IMR-90 (cell line): ENCODE measurements at regions not wholly inside any gene's neighbourhood (a gene's known extent, or its start where the extent isn't known, plus 50 kb on each side); places are given as distances from the start of the nearest gene placed in this dataset.

ENCODE experiments used
- ATAC-seq: fragments of 200-7000 bp; cut with Tn5 transposase; 2 replicates; pipeline ENCODE4 v1.9.1; 2020; ENCODE audit warnings: low read depth, mild to moderate bottlenecking, moderate library complexity
- BruUV-seq: library from RNA; stranded (reverse); fragments of 400-500 nt; replicated peaks from 2 replicates; lab custom pipeline; 2021; lab: Mats Ljungman, UMichigan
- CTCF ChIA-PET: fragments of 300-600 bp; formaldehyde crosslinking; extraction: SDS; loops from one replicate; lab custom pipeline; 2021; ENCODE audit warnings: antibody characterized with exemption; lab: Yijun Ruan, JAX
- POLR2A ChIA-PET: fragments of 300-600 bp; sonication (Branson Sonifier 250); formaldehyde crosslinking; loops from one replicate; lab custom pipeline; 2022; ENCODE audit warnings: antibody characterized with exemption; ENCODE audit not compliant: unreplicated experiment; lab: Charles Lee
- DNase-seq: peaks from one replicate; pipeline ENCODE4 v3.0.0; 2013
- H2AFZ ChIP-seq: replicated peaks from 2 replicates; pipeline ENCODE3; 2013; ENCODE audit warnings: low read length, mild to moderate bottlenecking; ENCODE audit not compliant: poor library complexity
- H2AK5ac ChIP-seq: 2 replicates; pipeline ENCODE4 v1.6.1; 2013; ENCODE audit warnings: low read depth, low read length, inconsistent platforms
- H2AK9ac ChIP-seq: replicated peaks from 2 replicates; pipeline ENCODE3; 2013; ENCODE audit warnings: mild to moderate bottlenecking, low read depth, low read length, moderate library complexity; ENCODE audit not compliant: poor library complexity
- H2BK120ac ChIP-seq: 2 replicates; pipeline ENCODE4 v1.6.1; 2013; ENCODE audit warnings: low read depth, low read length, inconsistent platforms
- H2BK15ac ChIP-seq: 3 replicates; pipeline ENCODE4 v1.6.1; 2013; ENCODE audit warnings: low read depth, low read length, inconsistent platforms
- H2BK20ac ChIP-seq: 2 replicates; pipeline ENCODE4 v1.6.1; 2013; ENCODE audit warnings: low read depth, mild to moderate bottlenecking, inconsistent platforms, low read length, moderate library complexity
- H2BK5ac ChIP-seq: 2 replicates; pipeline ENCODE4 v1.6.1; 2013; ENCODE audit warnings: mild to moderate bottlenecking, low read depth, low read length, inconsistent platforms; ENCODE audit not compliant: poor library complexity, severe bottlenecking
- H3K14ac ChIP-seq: replicated peaks from 2 replicates; pipeline ENCODE4 v1.6.1; 2013; ENCODE audit warnings: low read depth, low read length, inconsistent platforms
- H3K18ac ChIP-seq: 2 replicates; pipeline ENCODE4 v1.6.1; 2013; ENCODE audit warnings: low read depth, low read length, control low read depth
- H3K23ac ChIP-seq: 2 replicates; pipeline ENCODE4 v1.6.1; 2013; ENCODE audit warnings: low read depth, low read length, inconsistent platforms
- H3K27ac ChIP-seq: 2 replicates; pipeline ENCODE4 v1.5.1; 2013; ENCODE audit warnings: mild to moderate bottlenecking, control low read depth, low read length; ENCODE audit not compliant: insufficient read depth
- H3K27me3 ChIP-seq: 2 replicates; pipeline ENCODE4 v1.6.1; 2013; ENCODE audit warnings: low read length; ENCODE audit not compliant: control insufficient read depth, insufficient read depth
- H3K36me3 ChIP-seq: 2 replicates; pipeline ENCODE4 v1.6.1; 2013; ENCODE audit warnings: low read length, mixed read lengths; ENCODE audit not compliant: control insufficient read depth, insufficient read depth
- H3K4ac ChIP-seq: 2 replicates; pipeline ENCODE4 v1.6.1; 2013; ENCODE audit warnings: low read depth, low read length, inconsistent platforms
- H3K4me1 ChIP-seq: 2 replicates; pipeline ENCODE4 v1.6.1; 2013; ENCODE audit warnings: low read length, mixed read lengths; ENCODE audit not compliant: control insufficient read depth, insufficient read depth
- H3K4me2 ChIP-seq: 2 replicates; pipeline ENCODE4 v1.6.1; 2013; ENCODE audit warnings: low read depth, mild to moderate bottlenecking, control low read depth, low read length, moderate library complexity
- H3K4me3 ChIP-seq: 2 replicates; pipeline ENCODE4 v1.5.1; 2013; ENCODE audit warnings: low read depth, mild to moderate bottlenecking, control low read depth, low read length, moderate library complexity; ENCODE audit not compliant: insufficient read depth
- H3K56ac ChIP-seq: 2 replicates; pipeline ENCODE4 v1.6.1; 2013; ENCODE audit warnings: low read length, inconsistent platforms; ENCODE audit not compliant: insufficient read depth; ENCODE audit errors: extremely low read depth
- H3K79me1 ChIP-seq, 2 experiments: 2 replicates each; pipeline ENCODE4 v1.6.1; 2013; ENCODE audit warnings: low read length in 2 of 2, inconsistent platforms in 1 of 2, low read depth in 1 of 2
- H3K9ac ChIP-seq: 2 replicates; pipeline ENCODE4 v1.6.1; 2013; ENCODE audit warnings: low read depth, low read length, control low read depth
- H3K9me1 ChIP-seq: 2 replicates; pipeline ENCODE4 v1.6.1; 2013; ENCODE audit warnings: low read length, inconsistent platforms; ENCODE audit not compliant: insufficient read depth
- H3K9me3 ChIP-seq: 2 replicates; pipeline ENCODE4 v1.6.1; 2013; ENCODE audit warnings: low read length; ENCODE audit not compliant: control insufficient read depth, insufficient read depth
- H4K20me1 ChIP-seq: 2 replicates; pipeline ENCODE4 v1.6.1; 2013; ENCODE audit warnings: low read length, inconsistent platforms; ENCODE audit not compliant: insufficient read depth
- H4K5ac ChIP-seq: 2 replicates; pipeline ENCODE4 v1.6.1; 2013; ENCODE audit warnings: mild to moderate bottlenecking, low read depth, low read length, control low read depth
- H4K8ac ChIP-seq, 2 experiments: 2 replicates each; pipeline ENCODE4 v1.6.1; 2013; ENCODE audit warnings: low read depth in 2 of 2, low read length in 2 of 2, control low read depth in 1 of 2, inconsistent platforms in 1 of 2
- H4K91ac ChIP-seq: 2 replicates; pipeline ENCODE4 v1.6.1; 2013; ENCODE audit warnings: low read depth, low read length, inconsistent platforms; ENCODE audit not compliant: insufficient read depth
- BHLHE40 ChIP-seq: fragments of 150-350 bp; IDR thresholded peaks from 2 replicates; pipeline ENCODE4 v1.6.1; 2016; ENCODE audit warnings: mild to moderate bottlenecking, low read depth, low read length
- CEBPB ChIP-seq: IDR thresholded peaks from 2 replicates; pipeline ENCODE4 v1.6.1; 2012; ENCODE audit warnings: low read depth, low read length, improper control_type of control experiment
- CHD1 ChIP-seq: IDR thresholded peaks from 2 replicates; pipeline ENCODE4 v1.6.1; 2012; ENCODE audit warnings: low read depth, low read length, improper control_type of control experiment
- FOS ChIP-seq: fragments of 150-350 bp; IDR thresholded peaks from 2 replicates; pipeline ENCODE4 v1.6.1; 2016; ENCODE audit warnings: low read depth, low read length
- MAFK ChIP-seq: IDR thresholded peaks from 2 replicates; pipeline ENCODE4 v1.6.1; 2012; ENCODE audit warnings: low read depth, low read length, improper control_type of control experiment
- MAZ ChIP-seq: IDR thresholded peaks from 2 replicates; pipeline ENCODE4 v1.6.1; 2012; ENCODE audit warnings: low read depth, mild to moderate bottlenecking, low read length, improper control_type of control experiment, moderate library complexity, borderline replicate concordance
- MXI1 ChIP-seq: IDR thresholded peaks from 2 replicates; pipeline ENCODE4 v1.6.1; 2012; ENCODE audit warnings: low read depth, mild to moderate bottlenecking, low read length, moderate library complexity, borderline replicate concordance
- NFE2L2 ChIP-seq: fragments of 150-350 bp; IDR thresholded peaks from 2 replicates; pipeline ENCODE4 v1.6.1; 2016; ENCODE audit warnings: low read depth, mild to moderate bottlenecking, low read length
- POLR2A ChIP-seq: IDR thresholded peaks from 2 replicates; pipeline ENCODE4 v1.6.1; 2012; ENCODE audit warnings: mild to moderate bottlenecking, low read depth, low read length
- RAD21 ChIP-seq: IDR thresholded peaks from 2 replicates; pipeline ENCODE4 v1.6.1; 2012; ENCODE audit warnings: low read length, improper control_type of control experiment
- RFX5 ChIP-seq: IDR thresholded peaks from 2 replicates; pipeline ENCODE4 v1.8.0; 2012; ENCODE audit warnings: low read depth, mild to moderate bottlenecking, low read length, moderate library complexity
- SMC3 ChIP-seq: fragments of 150-350 bp; IDR thresholded peaks from 2 replicates; pipeline ENCODE4 v1.6.1; 2016; ENCODE audit warnings: low read depth, mild to moderate bottlenecking, antibody characterized with exemption, low read length, moderate library complexity
- WGBS, 2 experiments: methylation state at CpG; one replicate each; pipeline versions ENCODE4 v1.1.5 to v1.1.7; 2013; ENCODE audit warnings: missing lambda C conversion rate in 2 of 2; ENCODE audit not compliant: insufficient read length in 1 of 2; ENCODE audit errors: extremely low coverage in 2 of 2; 5-methylcytosine and 5-hydroxymethylcytosine counted together
- dilution Hi-C: fragments of 300-500 bp; cut with HindIII; formaldehyde crosslinking; loops from one replicate; pipeline ENCODE4 v1.14.3; 2018; ENCODE audit warnings: low sequenced_read_pairs; ENCODE audit not compliant: unreplicated experiment
- in situ Hi-C: fragments of 300-500 bp; cut with MboI; formaldehyde crosslinking; loops from 3 replicates; pipeline ENCODE4 v1.14.3; 2019; ENCODE audit warnings: low sequenced_read_pairs, inconsistent platforms, mixed read lengths
- intact Hi-C: fragments of 100-400 bp; cut with micrococcal nuclease; formaldehyde crosslinking; loops from 2 replicates; pipeline ENCODE4 v1.10.0; 2022
- TF ChIP-seq, protein P1 (sequence below): fragments of 150-350 bp; IDR thresholded peaks from 2 replicates; pipeline ENCODE4 v1.6.1; 2017; ENCODE audit warnings: mild to moderate bottlenecking, antibody characterized with exemption, low read length, low read depth
- TF ChIP-seq, protein P2 (sequence below): conservative IDR thresholded peaks from 2 replicates; pipeline ENCODE4 v1.5.1; 2012; ENCODE audit warnings: mild to moderate bottlenecking, low read depth, low read length, improper control_type of control experiment

DNA sequence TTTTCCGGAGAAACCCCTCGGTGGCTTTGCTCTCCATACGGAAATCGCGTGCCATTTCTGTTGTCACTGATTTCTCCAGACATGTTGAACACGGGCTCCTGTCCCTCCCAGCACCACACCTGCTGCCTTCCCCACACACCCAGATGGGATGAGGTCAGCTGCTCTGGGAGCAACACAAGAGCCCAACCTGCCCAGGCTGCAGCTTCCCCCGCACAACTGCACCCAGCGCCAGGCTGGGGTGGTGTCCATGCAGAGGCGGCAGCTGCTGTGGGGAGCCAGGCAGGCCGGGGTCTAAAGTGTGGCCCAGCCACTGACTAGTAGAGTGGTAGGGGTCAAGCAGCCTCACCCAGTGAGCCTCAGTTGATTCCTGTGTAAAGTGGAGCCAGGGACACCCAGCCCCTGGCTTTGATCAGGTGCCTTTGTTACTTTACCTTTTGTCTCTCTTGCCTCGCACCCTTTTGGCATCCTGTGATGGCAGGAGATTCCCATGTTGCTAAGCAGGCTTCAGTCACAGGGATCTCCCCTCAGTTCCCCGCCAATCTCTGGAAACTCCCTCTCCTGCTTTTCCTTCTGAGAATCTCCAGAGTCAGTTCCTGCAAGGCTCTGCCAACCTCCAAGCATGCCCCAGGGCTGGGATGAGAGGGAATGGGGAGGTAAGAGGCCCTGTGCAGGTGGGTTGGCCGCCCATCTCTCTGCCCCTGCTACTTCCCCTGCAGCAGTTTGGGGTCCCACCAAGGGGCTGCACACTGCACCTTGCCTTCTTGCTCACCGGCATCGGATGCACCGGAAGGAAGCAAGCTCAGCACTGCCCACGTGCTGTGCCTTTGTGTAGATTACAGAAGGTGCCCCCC is 91.8 kb upstream of the ALDH1A3 start (continued):
- TF ChIP-seq, protein P1, sequence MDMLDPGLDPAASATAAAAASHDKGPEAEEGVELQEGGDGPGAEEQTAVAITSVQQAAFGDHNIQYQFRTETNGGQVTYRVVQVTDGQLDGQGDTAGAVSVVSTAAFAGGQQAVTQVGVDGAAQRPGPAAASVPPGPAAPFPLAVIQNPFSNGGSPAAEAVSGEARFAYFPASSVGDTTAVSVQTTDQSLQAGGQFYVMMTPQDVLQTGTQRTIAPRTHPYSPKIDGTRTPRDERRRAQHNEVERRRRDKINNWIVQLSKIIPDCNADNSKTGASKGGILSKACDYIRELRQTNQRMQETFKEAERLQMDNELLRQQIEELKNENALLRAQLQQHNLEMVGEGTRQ = no peak

DNA sequence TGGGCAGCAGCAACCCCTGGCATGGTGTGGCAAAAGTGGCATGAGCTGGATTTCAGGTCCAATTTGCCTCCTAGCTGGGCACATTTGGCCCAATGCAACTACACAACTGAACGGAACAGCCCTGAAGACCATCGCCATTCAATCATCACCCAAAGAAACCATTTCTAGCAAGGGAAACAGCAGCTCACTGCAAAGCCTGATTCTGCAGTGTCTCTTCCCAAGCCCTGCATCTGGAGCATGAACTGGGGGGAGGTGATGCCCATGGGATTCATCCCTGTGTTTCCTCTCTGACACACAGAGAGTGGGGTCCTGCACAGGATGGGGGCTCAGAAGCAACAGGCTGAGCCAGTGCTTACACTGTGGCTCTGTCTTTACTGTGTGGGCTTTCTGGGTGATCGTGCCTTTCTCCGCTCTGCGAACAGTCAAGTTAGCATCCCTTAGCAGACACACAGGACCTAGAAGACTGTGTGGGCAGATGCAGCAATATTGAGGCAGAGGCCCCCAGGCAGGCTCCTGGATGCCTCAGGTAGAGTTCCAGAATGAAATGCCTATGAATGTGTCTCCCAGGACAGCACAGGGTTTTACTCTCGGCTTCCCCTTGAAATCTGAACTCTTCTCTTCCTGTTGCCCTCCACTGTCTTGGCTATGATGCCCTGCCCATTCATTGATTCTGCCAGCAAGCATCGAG is 91.1 kb upstream of the ALDH1A3 start:
- H3K36me3 ChIP-seq = no peaks in the 10 kb centered on the region
- H3K4me2 ChIP-seq = no peak overlapping the region
- H3K4me1 ChIP-seq = no peaks in the 10 kb centered on the region
- ChIA-PET POLR2A (no interaction called here), CTCF (no interaction called here)
- H3K9me1 ChIP-seq = peaks cover 5% of the 10 kb centered on the region; the same call in 1 of the 2 replicates
- dilution Hi-C loops = no loop called here
- no peak overlapping the region for H2AK9ac ChIP-seq
- no peak overlapping the region for H4K8ac ChIP-seq
- WGBS, 2 experiments = 100% methylated on average over 5 of the region's 7 CpGs; no CpG with 5 or more reads in 1 of the 2 experiments
- no peaks in the 10 kb centered on the region for H3K79me1 ChIP-seq
- no peak overlapping the region for H2BK20ac ChIP-seq
- no peak for ATAC-seq
- H3K23ac ChIP-seq = no peak overlapping the region
- H3K18ac ChIP-seq = no peak overlapping the region
- in situ Hi-C loops = no loop called here
- BruUV-seq = no TSS peak
- H3K27me3 ChIP-seq = peaks cover 3% of the 10 kb centered on the region; the same call in 1 of the 2 replicates
- no peak overlapping the region for H2BK120ac ChIP-seq
- H2AK5ac ChIP-seq = no peak overlapping the region; the same call in 1 of the 2 replicates
- H3K4ac ChIP-seq = no peak overlapping the region
- no peak overlapping the region for H4K91ac ChIP-seq
- no peak overlapping the region for H3K14ac ChIP-seq
- no peak for DNase-seq
- no peak overlapping the region for H2BK5ac ChIP-seq
- H4K20me1 ChIP-seq = no peaks in the 10 kb centered on the region
- intact Hi-C loops = no loop called here
- H3K4me3 ChIP-seq = no peak overlapping the region
- no peak overlapping the region for H3K9ac ChIP-seq
- H3K56ac ChIP-seq = no peak overlapping the region
- H4K5ac ChIP-seq = no peak overlapping the region
- no peak overlapping the region for H2AFZ ChIP-seq
- no peak overlapping the region for H2BK15ac ChIP-seq
- no peak overlapping the region for H3K27ac ChIP-seq
- no peaks in the 10 kb centered on the region for H3K9me3 ChIP-seq
- TF ChIP-seq, protein P2, sequence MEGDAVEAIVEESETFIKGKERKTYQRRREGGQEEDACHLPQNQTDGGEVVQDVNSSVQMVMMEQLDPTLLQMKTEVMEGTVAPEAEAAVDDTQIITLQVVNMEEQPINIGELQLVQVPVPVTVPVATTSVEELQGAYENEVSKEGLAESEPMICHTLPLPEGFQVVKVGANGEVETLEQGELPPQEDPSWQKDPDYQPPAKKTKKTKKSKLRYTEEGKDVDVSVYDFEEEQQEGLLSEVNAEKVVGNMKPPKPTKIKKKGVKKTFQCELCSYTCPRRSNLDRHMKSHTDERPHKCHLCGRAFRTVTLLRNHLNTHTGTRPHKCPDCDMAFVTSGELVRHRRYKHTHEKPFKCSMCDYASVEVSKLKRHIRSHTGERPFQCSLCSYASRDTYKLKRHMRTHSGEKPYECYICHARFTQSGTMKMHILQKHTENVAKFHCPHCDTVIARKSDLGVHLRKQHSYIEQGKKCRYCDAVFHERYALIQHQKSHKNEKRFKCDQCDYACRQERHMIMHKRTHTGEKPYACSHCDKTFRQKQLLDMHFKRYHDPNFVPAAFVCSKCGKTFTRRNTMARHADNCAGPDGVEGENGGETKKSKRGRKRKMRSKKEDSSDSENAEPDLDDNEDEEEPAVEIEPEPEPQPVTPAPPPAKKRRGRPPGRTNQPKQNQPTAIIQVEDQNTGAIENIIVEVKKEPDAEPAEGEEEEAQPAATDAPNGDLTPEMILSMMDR = no peak
- TF ChIP-seq FOS (no peak), SMC3 (no peak), BHLHE40 (no peak), MXI1 (no peak), MAFK (no peak), MAZ (no peak), RAD21 (no peak), CHD1 (no peak), CEBPB (no peak), POLR2A (no peak), RFX5 (no peak), NFE2L2 (no peak)
